DND-41 (cell line): ENCODE measurements at regions not wholly inside any gene's neighbourhood (a gene's known extent, or its start where the extent isn't known, plus 50 kb on each side); places are given as distances from the start of the nearest gene placed in this dataset.

ENCODE experiments used
- ATAC-seq: fragments of 200-7000 bp; cut with Tn5 transposase; 3 replicates; pipeline ENCODE4 v1.9.1; 2021; ENCODE audit warnings: low read depth; ENCODE audit not compliant: insufficient read depth
- DNase-seq: peaks from one replicate; pipeline ENCODE4 v3.0.0-alpha.2; 2020
- H2AFZ ChIP-seq: 2 replicates; pipeline ENCODE4 v1.6.0; 2012; ENCODE audit warnings: low read depth, low read length
- H3K27ac ChIP-seq: 2 replicates; pipeline ENCODE4 v1.5.1; 2012; ENCODE audit warnings: low read length, inconsistent platforms
- H3K27me3 ChIP-seq: fragments of 200-600 bp; sonication (generic); 2 replicates; pipeline ENCODE4 v1.6.0; 2012; ENCODE audit warnings: low read length, mild to moderate bottlenecking, inconsistent platforms; ENCODE audit not compliant: insufficient read depth, poor library complexity
- H3K36me3 ChIP-seq: 2 replicates; pipeline ENCODE4 v1.5.1; 2012; ENCODE audit warnings: low read length, inconsistent platforms; ENCODE audit not compliant: insufficient read depth
- H3K4me1 ChIP-seq: 2 replicates; pipeline ENCODE4 v1.5.1; 2012; ENCODE audit warnings: mild to moderate bottlenecking, low read length; ENCODE audit not compliant: insufficient read depth
- H3K4me2 ChIP-seq: 2 replicates; pipeline ENCODE4 v1.6.0; 2012; ENCODE audit warnings: mild to moderate bottlenecking, moderate library complexity, low read length, inconsistent platforms; ENCODE audit not compliant: insufficient read depth
- H3K4me3 ChIP-seq, 2 experiments: fragments of 200-600 bp in 1 of 2; shearing (Covaris generic) in 1 of 2; 2 replicates each; pipeline ENCODE4 v1.5.1; 2012 to 2016; ENCODE audit warnings: inconsistent platforms in 2 of 2, low read length in 2 of 2, mild to moderate bottlenecking in 2 of 2, low read depth in 1 of 2, moderate library complexity in 1 of 2
- H3K79me2 ChIP-seq: 2 replicates; pipeline ENCODE4 v1.6.0; 2012; ENCODE audit warnings: low read length, inconsistent platforms; ENCODE audit not compliant: insufficient read depth
- H3K9ac ChIP-seq: 2 replicates; pipeline ENCODE4 v1.6.0; 2012; ENCODE audit warnings: low read depth, mild to moderate bottlenecking, inconsistent platforms, low read length, moderate library complexity
- H3K9me3 ChIP-seq: 2 replicates; pipeline ENCODE4 v1.5.1; 2012; ENCODE audit warnings: low read length, moderate library complexity, mild to moderate bottlenecking, inconsistent platforms; ENCODE audit not compliant: insufficient read depth, severe bottlenecking
- H4K20me1 ChIP-seq: 2 replicates; pipeline ENCODE4 v1.6.0; 2012; ENCODE audit warnings: low read length; ENCODE audit not compliant: insufficient read depth
- EZH2 ChIP-seq: IDR thresholded peaks from 3 replicates; pipeline ENCODE4 v1.6.1; 2012; ENCODE audit warnings: borderline replicate concordance, low read depth, mild to moderate bottlenecking, moderate library complexity, low read length, inconsistent platforms; ENCODE audit not compliant: severe bottlenecking
- TF ChIP-seq, protein P1 (sequence below): IDR thresholded peaks from 2 replicates; pipeline ENCODE4 v1.5.1; 2012; ENCODE audit warnings: borderline replicate concordance, low read length, moderate library complexity, mild to moderate bottlenecking; ENCODE audit not compliant: poor library complexity, severe bottlenecking; ENCODE audit errors: extremely low read depth

GRCh38 chr6:133040803-133041419 is 200.2 kb upstream of the EYA4 start:
- Histone ChIP-seq H3K4me2 (no peak overlapping the region), H3K9ac (no peak overlapping the region), H3K4me3 (no peak overlapping the region), H3K36me3 (no peaks in the 10 kb centered on the region), H3K9me3 (no peaks in the 10 kb centered on the region), H3K4me1 (no peaks in the 10 kb centered on the region), H2AFZ (no peak overlapping the region), H3K27me3 (no peaks in the 10 kb centered on the region), H4K20me1 (no peaks in the 10 kb centered on the region), H3K79me2 (no peaks in the 10 kb centered on the region), H3K27ac (no peak overlapping the region)
- DNase-seq (no peak), ATAC-seq (no peak)
- no peak for TF ChIP-seq EZH2
- TF ChIP-seq, protein P1, sequence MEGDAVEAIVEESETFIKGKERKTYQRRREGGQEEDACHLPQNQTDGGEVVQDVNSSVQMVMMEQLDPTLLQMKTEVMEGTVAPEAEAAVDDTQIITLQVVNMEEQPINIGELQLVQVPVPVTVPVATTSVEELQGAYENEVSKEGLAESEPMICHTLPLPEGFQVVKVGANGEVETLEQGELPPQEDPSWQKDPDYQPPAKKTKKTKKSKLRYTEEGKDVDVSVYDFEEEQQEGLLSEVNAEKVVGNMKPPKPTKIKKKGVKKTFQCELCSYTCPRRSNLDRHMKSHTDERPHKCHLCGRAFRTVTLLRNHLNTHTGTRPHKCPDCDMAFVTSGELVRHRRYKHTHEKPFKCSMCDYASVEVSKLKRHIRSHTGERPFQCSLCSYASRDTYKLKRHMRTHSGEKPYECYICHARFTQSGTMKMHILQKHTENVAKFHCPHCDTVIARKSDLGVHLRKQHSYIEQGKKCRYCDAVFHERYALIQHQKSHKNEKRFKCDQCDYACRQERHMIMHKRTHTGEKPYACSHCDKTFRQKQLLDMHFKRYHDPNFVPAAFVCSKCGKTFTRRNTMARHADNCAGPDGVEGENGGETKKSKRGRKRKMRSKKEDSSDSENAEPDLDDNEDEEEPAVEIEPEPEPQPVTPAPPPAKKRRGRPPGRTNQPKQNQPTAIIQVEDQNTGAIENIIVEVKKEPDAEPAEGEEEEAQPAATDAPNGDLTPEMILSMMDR, result no peak

- no peak overlapping the region for H3K9ac ChIP-seq
- H3K27ac ChIP-seq, result no peak overlapping the region
- TF ChIP-seq, protein P1, result no peak
- TF ChIP-seq EZH2, result no peak
- no peaks in the 10 kb centered on the region for H3K79me2 ChIP-seq
- no peaks in the 10 kb centered on the region for H3K36me3 ChIP-seq
- H3K4me1 ChIP-seq, result no peaks in the 10 kb centered on the region
- H3K4me3 ChIP-seq, result no peak overlapping the region
- H3K9me3 ChIP-seq, result no peaks in the 10 kb centered on the region
- H2AFZ ChIP-seq, result no peak overlapping the region
- H3K27me3 ChIP-seq, result no peaks in the 10 kb centered on the region
- H4K20me1 ChIP-seq, result no peaks in the 10 kb centered on the region
- DNase-seq (no peak), ATAC-seq (no peak)
- H3K4me2 ChIP-seq, result no peak overlapping the region
Observed at GRCh38 chr6:133042550-133043120, 198.5 kb upstream of the EYA4 start.

DNA sequence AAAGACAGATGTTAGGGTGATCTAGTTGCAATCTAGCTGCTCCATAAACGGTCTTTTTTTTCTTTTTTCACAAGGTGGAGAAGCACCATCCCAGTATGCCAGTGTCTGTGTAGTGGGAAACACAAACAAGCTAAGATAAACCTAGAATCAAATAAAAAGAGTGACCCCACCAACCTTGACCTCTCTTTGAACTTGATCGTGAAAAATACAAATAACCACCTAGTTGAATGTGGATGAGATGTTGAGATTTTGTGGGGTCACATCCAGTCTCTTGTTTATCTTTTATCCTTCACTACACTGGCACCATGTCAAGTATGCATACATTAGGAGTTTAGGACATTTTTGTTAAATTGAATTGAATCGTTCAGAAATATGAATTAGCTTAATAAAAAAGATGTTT is 194.6 kb upstream of the EYA4 start:
- TF ChIP-seq, protein P1, result no peak
- no peak for TF ChIP-seq EZH2
- Histone ChIP-seq H3K27me3 (no peaks in the 10 kb centered on the region), H3K9me3 (no peaks in the 10 kb centered on the region), H2AFZ (no peak overlapping the region), H3K79me2 (no peaks in the 10 kb centered on the region), H3K9ac (no peak overlapping the region), H3K4me3 (no peak overlapping the region), H3K4me1 (no peaks in the 10 kb centered on the region), H3K36me3 (no peaks in the 10 kb centered on the region), H4K20me1 (no peaks in the 10 kb centered on the region), H3K27ac (no peak overlapping the region), H3K4me2 (no peak overlapping the region)
- ATAC-seq, result no peak
- no peak for DNase-seq
